WI38 (cell line): ENCODE measurements at regions not wholly inside any gene's neighbourhood (a gene's known extent, or its start where the extent isn't known, plus 50 kb on each side); places are given as distances from the start of the nearest gene placed in this dataset.

Experiments used
- H3K4me3 ChIP-seq: 2 replicates; pipeline ENCODE4 v1.5.1; 2011; ENCODE audit warnings: low read depth, mild to moderate bottlenecking, control low read depth, low read length
- CTCF ChIP-seq: IDR thresholded peaks from 2 replicates; pipeline ENCODE4 v1.5.1; 2012; ENCODE audit warnings: low read depth, mild to moderate bottlenecking, control low read depth, low read length

GRCh38 chr4:136651932-136652331 lies 880.4 kb downstream of the PCDH18 start:
- no peak overlapping the region for H3K4me3 ChIP-seq
- TF ChIP-seq CTCF, result no peak

GRCh38 chr4:136651278-136651667 lies 881.0 kb downstream of the PCDH18 start:
- H3K4me3 ChIP-seq, result no peak overlapping the region
- no peak for TF ChIP-seq CTCF

GRCh38 chr4:136650541-136651277 lies 881.6 kb downstream of the PCDH18 start:
- TF ChIP-seq CTCF, result no peak

GRCh38 chr4:136644279-136644678 lies 888.0 kb downstream of the PCDH18 start:
- no peak for TF ChIP-seq CTCF
- no peak overlapping the region for H3K4me3 ChIP-seq

More at GRCh38 chr4:136650541-136651277, 881.6 kb downstream of the PCDH18 start:
- H3K4me3 ChIP-seq, result no peak overlapping the region

GRCh38 chr4:136643416-136643815 lies 888.9 kb downstream of the PCDH18 start:
- H3K4me3 ChIP-seq, result no peak overlapping the region
- no peak for TF ChIP-seq CTCF

GRCh38 chr4:136637071-136637777 lies 895.1 kb downstream of the PCDH18 start:
- peak; percentile 37 for TF ChIP-seq CTCF
- no peak overlapping the region for H3K4me3 ChIP-seq

GRCh38 chr4:136636155-136636554 lies 896.1 kb downstream of the PCDH18 start:
- no peak overlapping the region for H3K4me3 ChIP-seq
- no peak for TF ChIP-seq CTCF
